SK-N-MC (cell line): ENCODE measurements at regions not wholly inside any gene's neighbourhood (a gene's known extent, or its start where the extent isn't known, plus 50 kb on each side); places are given as distances from the start of the nearest gene placed in this dataset.

Source experiments
- EZH2 ChIP-seq: fragments of 200-600 bp; sonication (generic); IDR thresholded peaks from one replicate; pipeline ENCODE4 v1.6.1; 2017; ENCODE audit warnings: antibody characterized with exemption
- FOXP2 ChIP-seq: optimal IDR thresholded peaks from 2 replicates; pipeline ENCODE3; 2011; ENCODE audit warnings: mild to moderate bottlenecking, moderate library complexity; ENCODE audit not compliant: insufficient read depth; ENCODE audit errors: extremely low read length, control extremely low read depth
- POLR2AphosphoS5 ChIP-seq: IDR thresholded peaks from 2 replicates; pipeline ENCODE4 v1.6.1; 2012; ENCODE audit warnings: mild to moderate bottlenecking, low read depth, low read length, borderline replicate concordance

GRCh38 chr19:21621671-21622070 is 116.3 kb downstream of the ZNF429 start:
- TF ChIP-seq EZH2 (no peak), POLR2AphosphoS5 (no peak), FOXP2 (no peak)
